HepG2 (cell line): ENCODE measurements at regions not wholly inside any gene's neighbourhood (a gene's known extent, or its start where the extent isn't known, plus 50 kb on each side); places are given as distances from the start of the nearest gene placed in this dataset.

ENCODE experiments used
- ATAC-seq: fragments of 200-7000 bp; cut with Tn5 transposase; 3 replicates; pipeline ENCODE4 v1.9.1; 2020; ENCODE audit warnings: mild to moderate bottlenecking, moderate library complexity
- BruUV-seq: library from RNA; stranded (reverse); fragments of 400-500 nt; replicated peaks from 2 replicates; lab custom pipeline; 2021; lab: Mats Ljungman, UMichigan
- CTCF ChIA-PET: fragments of 300-600 bp; formaldehyde crosslinking; extraction: SDS; loops from one replicate; lab custom pipeline; 2021; ENCODE audit warnings: low total read pairs, inconsistent platforms, low intra/inter-chr PET ratio; lab: Yijun Ruan, JAX
- POLR2A ChIA-PET: fragments of 350-600 bp; sonication (Branson Sonifier 250); formaldehyde crosslinking; loops from one replicate; lab custom pipeline; 2020; ENCODE audit warnings: antibody characterized with exemption, inconsistent platforms; lab: Yijun Ruan, JAX
- DNase-seq: peaks from one replicate; pipeline ENCODE4 v3.0.0-alpha.2; 2015; ENCODE audit warnings: low spot score
- FAIRE-seq: peaks from 3 replicates; lab custom pipeline; 2011; peaks lifted over from hg19 to GRCh38; lab: Jason Lieb, UNC
- H2AFZ ChIP-seq: one replicate; pipeline ENCODE4 v1.6.1; 2011; ENCODE audit warnings: low read length, inconsistent platforms
- H3K27ac ChIP-seq: fragments of 300-600 bp; 3 replicates; pipeline ENCODE4 v1.8.0; 2011; ENCODE audit warnings: mixed run types, mild to moderate bottlenecking, mixed read lengths, low read length, inconsistent platforms; ENCODE audit not compliant: insufficient read depth; ENCODE audit errors: extremely low read length
- H3K27me3 ChIP-seq, 2 experiments: fragments of 200-600 bp in 1 of 2; 2 replicates in 1 of 2; 3 replicates in 1 of 2; pipeline versions ENCODE4 v1.6.0 to v1.8.0; 2011; ENCODE audit warnings: low read length in 2 of 2, mild to moderate bottlenecking in 2 of 2, moderate library complexity in 2 of 2, inconsistent platforms in 1 of 2; ENCODE audit not compliant: insufficient read depth in 2 of 2, control insufficient read depth in 1 of 2
- H3K36me3 ChIP-seq, 2 experiments: fragments of 200-600 bp in 1 of 2; replicated peaks in 1 of 2; 2 replicates in 1 of 2; 3 replicates in 1 of 2; pipeline versions ENCODE4 v1.5.1 to v1.8.0; 2011; ENCODE audit warnings: low read length in 2 of 2, inconsistent platforms in 1 of 2; ENCODE audit not compliant: insufficient read depth in 2 of 2, control insufficient read depth in 1 of 2
- H3K4me1 ChIP-seq: 2 replicates; pipeline ENCODE4 v1.5.1; 2012; ENCODE audit warnings: low read length, inconsistent platforms; ENCODE audit not compliant: insufficient read depth
- H3K4me2 ChIP-seq: 2 replicates; pipeline ENCODE4 v1.6.0; 2011; ENCODE audit warnings: low read depth, low read length, inconsistent platforms
- H3K4me3 ChIP-seq, 3 experiments: fragments of 200-600 bp in 1 of 3; sonication (generic), shearing (Covaris generic) in 1 of 3; replicated peaks in 1 of 3; 2 replicates each; pipeline ENCODE4 v1.5.1; 2011 to 2016; ENCODE audit warnings: low read length in 3 of 3, inconsistent platforms in 2 of 3, low read depth in 2 of 3, mild to moderate bottlenecking in 2 of 3, control low read depth in 1 of 3, mixed read lengths in 1 of 3; ENCODE audit not compliant: insufficient read depth in 1 of 3
- H3K79me2 ChIP-seq: one replicate; pipeline ENCODE4 v1.6.1; 2011; ENCODE audit warnings: low read length, inconsistent platforms; ENCODE audit not compliant: insufficient read depth
- H3K9ac ChIP-seq: 2 replicates; pipeline ENCODE4 v1.6.0; 2011; ENCODE audit warnings: mild to moderate bottlenecking, low read depth, low read length, inconsistent platforms; ENCODE audit not compliant: insufficient read depth
- H3K9me3 ChIP-seq: 2 replicates; pipeline ENCODE4 v1.5.1; 2012; ENCODE audit warnings: mild to moderate bottlenecking, low read length
- H4K20me1 ChIP-seq: 2 replicates; pipeline ENCODE4 v1.6.0; 2011; ENCODE audit warnings: inconsistent platforms, mild to moderate bottlenecking, low read length, moderate library complexity; ENCODE audit not compliant: insufficient read depth
- GTF2F1 ChIP-seq: fragments of 150-350 bp; IDR thresholded peaks from 2 replicates; pipeline ENCODE4 v1.6.1; 2014; ENCODE audit warnings: low read length
- HMG20B ChIP-seq: conservative IDR thresholded peaks from 2 replicates; pipeline ENCODE4 v1.6.1; 2016; ENCODE audit warnings: missing genetic modification reagents, missing compliant biosample characterization
- KLF15 ChIP-seq: sonication (generic); formaldehyde crosslinking; IDR thresholded peaks from 2 replicates; pipeline ENCODE4 v1.8.1; 2023; ENCODE audit warnings: borderline replicate concordance, mild to moderate bottlenecking, inconsistent platforms, missing genetic modification reagents, mixed read lengths
- SP1 ChIP-seq, 2 experiments: fragments of 450-650 bp in 1 of 2; sonication (generic) in 1 of 2; formaldehyde crosslinking in 1 of 2; IDR thresholded peaks; 2 replicates each; pipeline versions ENCODE4 v1.4.0 to v1.6.1; 2016 to 2020; ENCODE audit warnings: missing genetic modification reagents in 1 of 2
- TBL1XR1 ChIP-seq: fragments of 150-350 bp; IDR thresholded peaks from 2 replicates; pipeline ENCODE4 v1.6.1; 2014; ENCODE audit warnings: borderline replicate concordance, low read length; ENCODE audit not compliant: partially characterized antibody
- TCF7L2 ChIP-seq: IDR thresholded peaks from 2 replicates; pipeline ENCODE4 v1.6.1; 2011; ENCODE audit warnings: mild to moderate bottlenecking, low read depth, low read length, moderate library complexity
- ZFP41 ChIP-seq: sonication (generic); formaldehyde crosslinking; IDR thresholded peaks from 2 replicates; pipeline ENCODE4 v1.4.0; 2020; ENCODE audit warnings: mild to moderate bottlenecking, missing genetic modification reagents, borderline replicate concordance
- ZFP90 ChIP-seq: sonication (generic); formaldehyde crosslinking; IDR thresholded peaks from 2 replicates; pipeline ENCODE4 v1.8.0; 2022; ENCODE audit warnings: missing genetic modification reagents, mild to moderate bottlenecking, inconsistent platforms, borderline replicate concordance
- ZNF44 ChIP-seq: sonication (generic); formaldehyde crosslinking; IDR thresholded peaks from 2 replicates; pipeline ENCODE4 v1.5.1; 2020; ENCODE audit warnings: mild to moderate bottlenecking, missing genetic modification reagents
- WGBS: methylation state at CpG from one replicate; pipeline ENCODE4 v1.1.6; 2017; ENCODE audit warnings: low lambda C conversion rate; 5-methylcytosine and 5-hydroxymethylcytosine counted together
- in situ Hi-C: cut with HindIII; loops from 2 replicates; pipeline ENCODE4 v1.10.0; 2017; ENCODE audit warnings: low pct_unique_long_range_greater_than_20kb; ENCODE audit not compliant: extremely low pct_ligation_motif_present
- intact Hi-C: fragments of 100-400 bp; cut with micrococcal nuclease; formaldehyde crosslinking; loops from one replicate; pipeline ENCODE4 v1.10.0; 2022; ENCODE audit not compliant: unreplicated experiment

DNA sequence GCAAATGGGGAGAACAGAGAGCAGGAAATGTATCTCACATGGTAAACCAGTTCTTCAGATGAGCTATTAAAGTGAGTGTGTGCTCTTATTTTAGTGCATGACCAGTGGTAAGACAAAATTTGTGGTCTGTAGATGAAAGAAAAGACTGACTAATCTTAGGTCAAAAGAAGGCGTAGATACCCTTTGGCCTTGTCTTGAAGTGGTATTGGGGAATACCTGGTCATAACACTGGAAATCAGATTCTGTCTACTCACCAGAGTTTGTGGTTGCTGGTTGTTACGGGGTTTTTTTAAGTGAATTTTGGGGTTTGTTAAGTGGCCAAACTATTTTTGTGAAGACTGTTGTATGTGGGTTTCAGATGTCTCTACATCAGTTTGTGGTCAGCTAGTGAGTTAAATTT, 173.5 kb downstream of the KDM5D start:
- Histone ChIP-seq H3K4me3 (peak overlapping the region in 2 of 3 experiments; percentile 16 to 76; a peak in 2 of 6 replicates), H3K36me3 (no peaks in the 10 kb centered on the region), H3K4me2 (peak overlapping the region; percentile 62), H3K27ac (no peak overlapping the region), H3K4me1 (peaks cover 53% of the 10 kb centered on the region), H3K27me3 (no peaks in the 10 kb centered on the region), H2AFZ (no peak overlapping the region), H3K9me3 (no peaks in the 10 kb centered on the region), H3K79me2 (peaks cover 69% of the 10 kb centered on the region), H4K20me1 (no peaks in the 10 kb centered on the region), H3K9ac (no peak overlapping the region)
- ATAC-seq (no peak), FAIRE-seq (no peak), DNase-seq (no peak)
- BruUV-seq: no TSS peak
- ChIA-PET CTCF (no interaction called here), POLR2A (no interaction called here)
- WGBS: 94% methylated on average over 2 of the region's 2 CpGs
- in situ Hi-C loops: no loop called here
- TF ChIP-seq SP1 (IDR thresholded peaks at IDR 0.05) (no peak), SP1 (CRISPR knock-in tag; IDR thresholded peaks at IDR 0.05) (no peak), GTF2F1 (no peak), TBL1XR1 (no peak), ZNF44 (CRISPR knock-in tag) (no peak), HMG20B (CRISPR knock-in tag) (no peak)
- intact Hi-C loops: no loop called here

DNA sequence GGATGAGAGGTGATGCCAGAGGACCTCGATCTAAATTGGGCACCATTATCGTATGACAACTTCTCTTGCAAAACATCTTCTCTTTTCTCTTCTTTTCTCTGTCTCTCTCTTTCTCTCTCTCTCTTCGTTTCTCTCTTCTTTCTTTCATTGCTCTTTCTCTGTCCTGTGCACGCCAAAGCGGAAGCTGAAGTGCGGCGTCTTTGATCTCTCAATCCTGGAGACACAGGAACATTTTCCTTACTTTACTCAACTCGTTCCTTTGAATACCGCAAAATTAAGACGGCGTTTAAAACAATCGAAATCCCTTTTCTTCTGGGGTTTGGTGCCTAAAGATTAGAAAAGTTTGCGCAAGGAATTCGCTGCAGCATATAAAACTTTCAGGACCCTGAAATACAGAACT, 176.6 kb downstream of the KDM5D start:
- TF ChIP-seq ZFP90 (CRISPR knock-in tag) (no peak), ZFP41 (CRISPR knock-in tag) (no peak), TCF7L2 (peak; percentile 54), KLF15 (CRISPR knock-in tag) (no peak)
- intact Hi-C loops: no loop called here
- Histone ChIP-seq H3K36me3 (no peaks in the 10 kb centered on the region), H3K4me2 (peak overlapping the region; percentile 85), H3K9me3 (no peaks in the 10 kb centered on the region), H3K4me1 (peaks cover 37% of the 10 kb centered on the region), H4K20me1 (no peaks in the 10 kb centered on the region), H2AFZ (no peak overlapping the region), H3K9ac (peak overlapping the region; percentile 76), H3K27ac (peak overlapping the region; percentile 90), H3K27me3 (no peaks in the 10 kb centered on the region), H3K79me2 (peaks cover 43% of the 10 kb centered on the region), H3K4me3 (peak overlapping the region; percentile 58 to 76 (median 71))
- in situ Hi-C loops: no loop called here
- 0% methylated on average over 14 of the region's 14 CpGs for WGBS
- DNase-seq (peak; percentile 26), FAIRE-seq (no peak), ATAC-seq (peak; percentile 6; the same call in 2 of the 3 replicates)
- TSS peak; percentile 56 for BruUV-seq
- ChIA-PET CTCF (no interaction called here), POLR2A (interaction anchor here (0.7 to 3.0 kb wide), 12 partner anchors 9 to 1008 kb away, joined by 3 to 20 read pairs (median 5); partner anchors contain the start of genes EIF1AY and KDM5D)
